Mucosa of rectum (tissue), 2 donors: ENCODE measurements at regions not wholly inside any gene's neighbourhood (a gene's known extent, or its start where the extent isn't known, plus 50 kb on each side); places are given as distances from the start of the nearest gene placed in this dataset.

Experiments used
- H3K27ac ChIP-seq, 2 donors: one replicate each; pipeline ENCODE4 v1.7.0; 2013; ENCODE audit warnings: inconsistent platforms in 2 of 2, low read depth in 2 of 2, low read length in 2 of 2
- H3K27me3 ChIP-seq, 2 donors: one replicate each; pipeline ENCODE4 v1.7.0; 2013; ENCODE audit warnings: low read length in 2 of 2; ENCODE audit not compliant: control insufficient read depth in 2 of 2, insufficient read depth in 2 of 2
- H3K36me3 ChIP-seq, 2 donors: one replicate each; pipeline ENCODE4 v1.7.0; 2013; ENCODE audit warnings: low read length in 2 of 2; ENCODE audit not compliant: control insufficient read depth in 2 of 2, insufficient read depth in 2 of 2
- H3K4me1 ChIP-seq, 2 donors: one replicate each; pipeline ENCODE4 v1.7.0; 2013; ENCODE audit warnings: low read length in 2 of 2, mild to moderate bottlenecking in 1 of 2; ENCODE audit not compliant: control insufficient read depth in 2 of 2, insufficient read depth in 2 of 2
- H3K4me3 ChIP-seq, 2 donors: one replicate each; pipeline ENCODE4 v1.7.0; 2013; ENCODE audit warnings: low read length in 2 of 2
- H3K9ac ChIP-seq, 2 donors: one replicate each; pipeline ENCODE4 v1.7.0; 2013; ENCODE audit warnings: low read length in 2 of 2, low read depth in 1 of 2, mild to moderate bottlenecking in 1 of 2
- H3K9me3 ChIP-seq, 2 donors: one replicate each; pipeline ENCODE4 v1.7.0; 2013; ENCODE audit warnings: low read length in 2 of 2; ENCODE audit not compliant: control insufficient read depth in 2 of 2
- donor health status: healthy.
- donor health status: Normal muscosa, but diverticular disease.

DNA sequence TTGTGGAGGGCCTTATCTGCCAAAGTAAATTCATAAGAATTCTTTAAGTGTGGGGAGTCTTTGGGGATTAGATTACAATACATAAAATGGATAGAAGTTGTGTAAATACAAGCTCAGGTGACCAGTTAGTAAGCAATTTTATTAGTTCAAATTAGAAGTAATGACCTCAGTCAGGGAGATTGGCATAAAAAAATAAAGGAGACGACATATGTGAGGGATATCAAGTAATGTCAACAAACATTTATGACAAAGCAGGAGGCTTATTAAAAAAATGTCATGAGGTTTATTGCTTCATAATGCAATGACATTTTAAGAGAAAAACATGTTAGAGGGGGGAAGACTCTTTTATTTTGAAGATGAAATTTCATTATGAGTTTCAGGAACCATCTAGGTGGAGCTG is 1137.0 kb upstream of the PHF14 start:
- Histone ChIP-seq H3K27me3 (no peaks in the 10 kb centered on the region), H3K9ac (no peak overlapping the region), H3K4me1 (no peaks in the 10 kb centered on the region), H3K27ac (no peak overlapping the region), H3K9me3 (no peaks in the 10 kb centered on the region), H3K4me3 (no peak overlapping the region), H3K36me3 (no peaks in the 10 kb centered on the region)

DNA sequence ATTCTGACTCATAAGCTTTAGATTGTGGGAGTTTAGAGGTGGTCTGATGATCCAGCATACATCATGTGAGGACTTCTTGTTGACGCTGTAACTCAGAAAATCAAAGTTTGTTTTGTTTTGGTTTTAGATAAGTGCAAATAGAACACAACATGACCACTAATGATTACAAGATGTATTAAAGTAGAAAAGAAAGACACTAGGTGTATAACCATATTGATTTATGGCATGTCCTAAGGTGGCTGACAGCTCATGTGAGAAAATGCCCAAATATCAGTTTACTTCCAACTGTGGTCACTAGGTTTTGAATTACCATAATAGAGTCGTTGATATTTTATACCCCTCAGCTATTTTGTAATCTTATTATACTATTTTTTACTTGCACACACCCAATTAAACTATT is 1131.4 kb upstream of the PHF14 start:
- Histone ChIP-seq H3K27me3 (no peaks in the 10 kb centered on the region), H3K4me1 (no peaks in the 10 kb centered on the region), H3K27ac (no peak overlapping the region), H3K4me3 (no peak overlapping the region), H3K9me3 (peaks cover 0 to 3% of the 10 kb centered on the region in 2 donors), H3K9ac (no peak overlapping the region), H3K36me3 (no peaks in the 10 kb centered on the region)

DNA sequence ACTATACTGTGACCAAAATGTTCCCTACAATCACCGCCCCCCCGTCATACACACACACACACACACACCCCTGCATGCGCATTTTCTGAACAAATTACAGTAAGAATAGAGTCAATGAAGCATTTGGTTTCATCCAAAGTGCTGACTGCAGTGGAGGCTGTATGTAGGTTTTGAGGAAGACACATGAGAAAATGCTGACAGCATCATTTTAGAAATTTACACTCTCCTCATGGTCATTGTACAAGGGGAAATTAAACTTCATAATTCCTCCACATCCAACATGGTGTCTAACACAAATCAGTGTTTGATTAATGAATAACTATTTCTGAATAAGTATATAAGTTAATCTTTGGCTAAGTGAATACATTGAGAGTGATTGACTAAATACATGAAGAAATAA is 1126.8 kb upstream of the PHF14 start:
- H3K27ac ChIP-seq = no peak overlapping the region
- H3K4me3 ChIP-seq = no peak overlapping the region
- H3K4me1 ChIP-seq = no peaks in the 10 kb centered on the region
- H3K36me3 ChIP-seq = no peaks in the 10 kb centered on the region
- H3K9ac ChIP-seq = no peak overlapping the region
- no peaks in the 10 kb centered on the region for H3K27me3 ChIP-seq
- H3K9me3 ChIP-seq = peaks cover 0 to 3% of the 10 kb centered on the region in 2 donors

DNA sequence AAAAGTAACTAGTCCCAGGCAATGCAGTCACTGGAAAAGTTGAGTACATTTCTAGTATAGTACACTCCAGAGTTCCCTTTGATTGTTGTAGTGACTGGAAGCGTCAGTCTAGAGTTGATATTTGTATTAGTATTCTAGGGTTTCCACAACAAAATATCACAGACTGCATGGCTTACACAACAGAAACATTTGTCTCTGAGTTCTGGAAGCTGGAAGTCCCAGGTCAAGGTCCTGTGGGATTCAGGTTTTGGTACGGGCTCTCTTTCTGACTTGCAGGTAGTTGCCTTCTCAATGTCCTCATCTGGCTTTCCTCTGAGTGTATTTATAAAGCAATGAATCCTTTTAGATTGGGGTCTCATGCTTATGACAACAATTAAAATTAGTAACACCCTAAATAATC is 1119.1 kb upstream of the PHF14 start:
- no peaks in the 10 kb centered on the region for H3K36me3 ChIP-seq
- H3K4me3 ChIP-seq = no peak overlapping the region
- H3K9me3 ChIP-seq = peaks cover 0 to 2% of the 10 kb centered on the region in 2 donors
- H3K9ac ChIP-seq = no peak overlapping the region
- no peaks in the 10 kb centered on the region for H3K4me1 ChIP-seq
- no peaks in the 10 kb centered on the region for H3K27me3 ChIP-seq
- no peak overlapping the region for H3K27ac ChIP-seq

DNA sequence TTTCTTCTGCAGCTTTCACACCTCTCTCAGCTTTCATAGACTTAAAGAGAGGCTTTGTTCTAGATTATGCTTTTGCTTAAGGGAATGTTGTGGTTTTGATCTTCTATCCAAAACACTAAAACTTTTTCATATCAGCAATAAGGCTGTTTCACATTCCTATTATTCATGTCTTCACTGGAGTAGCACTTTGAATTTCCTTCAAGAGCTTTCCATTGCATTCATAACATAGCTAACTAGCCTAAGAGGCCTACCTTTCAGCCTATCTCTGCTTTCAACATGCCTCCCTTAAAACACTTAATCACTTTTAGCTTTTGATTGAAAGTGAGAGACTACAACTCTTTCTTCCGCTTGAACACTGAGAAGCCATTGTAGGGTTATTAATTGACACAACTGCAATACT is 1117.0 kb upstream of the PHF14 start:
- no peak overlapping the region for H3K4me3 ChIP-seq
- no peaks in the 10 kb centered on the region for H3K27me3 ChIP-seq
- peaks cover 0 to 2% of the 10 kb centered on the region in 2 donors for H3K9me3 ChIP-seq
- H3K36me3 ChIP-seq = no peaks in the 10 kb centered on the region
- H3K9ac ChIP-seq = no peak overlapping the region
- no peaks in the 10 kb centered on the region for H3K4me1 ChIP-seq
- H3K27ac ChIP-seq = no peak overlapping the region

DNA sequence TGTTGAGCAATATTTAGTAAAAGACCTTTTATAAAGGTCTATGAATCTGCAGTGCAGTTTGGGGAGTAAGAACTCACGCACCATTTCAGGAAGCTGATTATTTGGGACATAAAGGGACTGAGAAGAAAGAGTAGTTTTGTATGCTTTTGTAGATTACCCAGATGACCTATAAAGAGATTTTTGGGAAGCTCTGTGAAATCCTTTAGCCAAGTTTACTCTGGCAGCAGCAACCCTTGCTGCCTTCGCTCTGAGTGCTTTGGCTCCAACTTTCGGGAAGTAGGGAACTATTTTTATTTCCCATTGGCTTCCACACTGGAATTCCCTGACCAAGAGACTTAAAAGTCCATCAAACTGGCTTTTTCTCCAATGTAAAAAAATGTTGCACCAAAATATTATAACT is 1110.1 kb upstream of the PHF14 start:
- no peaks in the 10 kb centered on the region for H3K4me1 ChIP-seq
- H3K27me3 ChIP-seq = no peaks in the 10 kb centered on the region
- H3K9me3 ChIP-seq = no peaks in the 10 kb centered on the region
- no peak overlapping the region for H3K4me3 ChIP-seq
- H3K9ac ChIP-seq = no peak overlapping the region
- H3K36me3 ChIP-seq = no peaks in the 10 kb centered on the region
- no peak overlapping the region for H3K27ac ChIP-seq

DNA sequence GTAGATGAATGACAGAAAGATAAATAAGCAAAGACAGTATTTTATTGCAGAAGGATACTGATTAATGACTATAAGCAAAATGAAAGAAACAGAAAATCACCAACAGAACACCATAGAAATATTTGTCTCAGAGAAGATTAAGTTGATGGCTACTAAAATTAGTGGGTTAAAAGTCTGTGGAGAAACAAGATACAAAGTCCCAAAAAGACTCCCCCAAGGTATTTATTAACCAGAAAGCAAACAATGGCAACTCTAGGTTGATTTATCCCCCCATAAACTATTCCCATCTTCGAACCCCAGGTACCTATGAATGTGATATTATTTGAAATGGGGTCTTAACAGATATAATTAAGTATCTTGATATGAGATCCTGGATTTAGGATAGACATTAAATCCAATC is 1104.5 kb upstream of the PHF14 start:
- no peak overlapping the region for H3K9ac ChIP-seq
- no peaks in the 10 kb centered on the region for H3K27me3 ChIP-seq
- H3K4me3 ChIP-seq = no peak overlapping the region
- no peaks in the 10 kb centered on the region for H3K4me1 ChIP-seq
- no peak overlapping the region for H3K27ac ChIP-seq
- no peaks in the 10 kb centered on the region for H3K36me3 ChIP-seq
- H3K9me3 ChIP-seq = no peaks in the 10 kb centered on the region

DNA sequence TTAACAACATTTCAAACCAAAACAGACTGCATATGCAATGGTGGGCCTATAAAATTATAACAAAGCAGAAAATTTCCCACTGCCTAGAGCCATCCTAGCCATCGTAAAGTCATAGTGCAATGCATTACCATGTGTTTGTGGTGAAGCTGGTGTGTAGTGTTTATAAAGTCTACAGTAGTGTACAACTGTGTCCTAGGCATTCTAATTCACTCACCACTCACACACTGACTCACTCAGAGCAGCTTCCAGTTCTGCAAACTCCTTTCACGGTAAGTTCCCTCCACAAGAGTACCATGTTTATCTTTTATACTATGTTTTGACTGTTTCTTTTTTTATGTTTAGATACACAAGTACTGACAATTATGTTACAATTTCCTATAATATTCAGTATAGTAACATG is 1104.1 kb upstream of the PHF14 start:
- Histone ChIP-seq H3K9me3 (no peaks in the 10 kb centered on the region), H3K36me3 (no peaks in the 10 kb centered on the region), H3K27me3 (no peaks in the 10 kb centered on the region), H3K9ac (no peak overlapping the region), H3K4me3 (no peak overlapping the region), H3K27ac (no peak overlapping the region), H3K4me1 (no peaks in the 10 kb centered on the region)

DNA sequence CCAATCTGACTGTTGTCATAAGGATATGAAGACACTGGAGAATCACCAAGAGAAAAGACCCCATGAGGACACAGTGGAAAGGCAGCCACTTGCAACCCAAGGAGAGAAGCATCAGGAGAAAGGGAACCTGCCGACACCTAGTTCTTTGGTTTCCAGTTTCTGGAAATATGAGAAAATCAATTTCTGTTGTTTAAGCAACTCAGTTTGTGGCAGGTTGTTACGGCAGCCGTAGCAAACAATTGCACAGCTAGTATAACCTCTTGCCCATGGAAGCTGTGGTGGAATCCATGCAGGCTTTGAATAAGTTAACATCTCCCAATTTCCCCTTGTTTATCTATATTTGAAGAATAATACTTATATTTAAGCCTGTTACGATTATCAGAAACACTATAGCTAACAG is 1103.0 kb upstream of the PHF14 start:
- H3K27me3 ChIP-seq = no peaks in the 10 kb centered on the region

DNA sequence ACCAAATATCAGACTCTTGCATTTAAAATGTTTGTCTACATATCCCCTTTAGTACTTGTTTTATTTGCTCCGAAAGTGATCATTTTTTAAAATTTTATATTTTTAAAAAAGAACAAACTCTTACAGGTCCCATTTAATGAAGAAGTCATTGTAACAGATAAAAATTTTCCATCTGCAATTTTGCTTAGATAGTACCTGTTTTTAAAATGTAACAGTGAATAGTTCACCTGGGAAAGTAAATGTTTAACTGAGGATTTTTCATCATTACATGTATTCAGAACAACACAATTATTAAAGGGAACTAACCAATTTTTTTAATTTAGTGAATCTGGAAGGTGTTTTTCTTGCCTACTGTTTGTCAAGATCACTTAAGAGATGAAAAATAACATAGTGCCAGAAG is 1099.5 kb upstream of the PHF14 start:
- Histone ChIP-seq H3K9ac (no peak overlapping the region), H3K9me3 (no peaks in the 10 kb centered on the region), H3K27ac (no peak overlapping the region), H3K4me3 (no peak overlapping the region), H3K27me3 (no peaks in the 10 kb centered on the region), H3K4me1 (no peaks in the 10 kb centered on the region), H3K36me3 (no peaks in the 10 kb centered on the region)

More for the DNA sequence above, 1103.0 kb upstream of the PHF14 start:
- Histone ChIP-seq H3K9me3 (no peaks in the 10 kb centered on the region), H3K4me3 (no peak overlapping the region), H3K36me3 (no peaks in the 10 kb centered on the region), H3K27ac (no peak overlapping the region), H3K4me1 (no peaks in the 10 kb centered on the region), H3K9ac (no peak overlapping the region)

DNA sequence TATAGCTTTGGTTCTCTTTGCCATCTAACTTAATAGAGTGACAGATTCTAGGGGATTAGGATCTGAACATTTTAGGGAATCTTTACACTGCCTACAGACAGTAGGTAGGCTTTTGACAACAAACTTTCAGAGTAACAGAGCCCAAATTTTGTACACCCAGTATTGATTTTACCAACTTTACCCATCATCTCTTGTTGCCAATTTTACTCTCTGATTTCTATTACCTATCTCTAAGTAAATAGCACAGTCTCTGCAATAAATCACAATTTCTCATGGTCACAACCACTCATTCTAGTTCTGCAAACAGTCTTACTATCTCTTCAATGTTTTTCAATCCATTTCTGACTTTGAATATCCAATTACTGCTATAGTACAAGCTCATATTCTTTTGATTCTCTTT is 1097.6 kb upstream of the PHF14 start:
- H3K36me3 ChIP-seq = no peaks in the 10 kb centered on the region
- H3K9ac ChIP-seq = no peak overlapping the region
- H3K4me3 ChIP-seq = no peak overlapping the region
- no peaks in the 10 kb centered on the region for H3K9me3 ChIP-seq
- no peak overlapping the region for H3K27ac ChIP-seq
- H3K4me1 ChIP-seq = no peaks in the 10 kb centered on the region
- no peaks in the 10 kb centered on the region for H3K27me3 ChIP-seq
